BLaER1 (cell line): ENCODE measurements at regions not wholly inside any gene's neighbourhood (a gene's known extent, or its start where the extent isn't known, plus 50 kb on each side); places are given as distances from the start of the nearest gene placed in this dataset.

ENCODE experiments used
- H3K27ac ChIP-seq: shearing (Covaris generic); formaldehyde crosslinking; 2 replicates; pipeline ENCODE4 v1.8.1; 2022
- H3K27me3 ChIP-seq: shearing (Covaris generic); formaldehyde crosslinking; 2 replicates; pipeline ENCODE4 v1.8.1; 2022
- H3K36me3 ChIP-seq: shearing (Covaris generic); formaldehyde crosslinking; 2 replicates; pipeline ENCODE4 v1.8.1; 2022
- H3K4me1 ChIP-seq: shearing (Covaris generic); formaldehyde crosslinking; 2 replicates; pipeline ENCODE4 v1.8.1; 2022
- H3K4me2 ChIP-seq: shearing (Covaris generic); formaldehyde crosslinking; 2 replicates; pipeline ENCODE4 v1.8.1; 2022
- H3K4me3 ChIP-seq: shearing (Covaris generic); formaldehyde crosslinking; 2 replicates; pipeline ENCODE4 v1.8.1; 2022
- H3K9ac ChIP-seq: shearing (Covaris generic); formaldehyde crosslinking; 2 replicates; pipeline ENCODE4 v1.8.1; 2022
- H3K9me3 ChIP-seq: shearing (Covaris generic); formaldehyde crosslinking; 2 replicates; pipeline ENCODE4 v1.8.1; 2022
- H4K20me1 ChIP-seq: shearing (Covaris generic); formaldehyde crosslinking; 2 replicates; pipeline ENCODE4 v1.8.1; 2022
- Cebpa-rat ChIP-seq: shearing (Covaris generic); IDR thresholded peaks from 2 replicates; pipeline ENCODE4 v1.8.1; 2022

GRCh38 chr19:13629687-13630357 lies 123.5 kb upstream of the CACNA1A start:
- TF ChIP-seq Cebpa-rat = no peak
- Histone ChIP-seq H3K9me3 (peaks cover 4% of the 10 kb centered on the region; the same call in 1 of the 2 replicates), H3K4me2 (no peak overlapping the region), H3K4me1 (no peaks in the 10 kb centered on the region), H3K9ac (no peak overlapping the region), H3K4me3 (no peak overlapping the region), H3K36me3 (no peaks in the 10 kb centered on the region), H3K27ac (no peak overlapping the region), H4K20me1 (no peaks in the 10 kb centered on the region), H3K27me3 (no peaks in the 10 kb centered on the region)

GRCh38 chr19:13627531-13627930 lies 121.3 kb upstream of the CACNA1A start:
- H3K4me3 ChIP-seq = no peak overlapping the region
- H3K9ac ChIP-seq = no peak overlapping the region
- no peak overlapping the region for H3K4me2 ChIP-seq
- no peaks in the 10 kb centered on the region for H4K20me1 ChIP-seq
- TF ChIP-seq Cebpa-rat = no peak
- no peaks in the 10 kb centered on the region for H3K4me1 ChIP-seq
- H3K36me3 ChIP-seq = no peaks in the 10 kb centered on the region
- H3K9me3 ChIP-seq = no peaks in the 10 kb centered on the region
- peaks cover 10% of the 10 kb centered on the region for H3K27me3 ChIP-seq
- H3K27ac ChIP-seq = no peak overlapping the region

GRCh38 chr19:13623716-13624710 lies 117.7 kb upstream of the CACNA1A start:
- H3K4me2 ChIP-seq = no peak overlapping the region

GRCh38 chr19:13622766-13623715 lies 116.8 kb upstream of the CACNA1A start:
- H3K27ac ChIP-seq = no peak overlapping the region
- H3K9me3 ChIP-seq = no peaks in the 10 kb centered on the region
- no peaks in the 10 kb centered on the region for H4K20me1 ChIP-seq
- no peak overlapping the region for H3K4me2 ChIP-seq
- TF ChIP-seq Cebpa-rat = no peak
- no peaks in the 10 kb centered on the region for H3K4me1 ChIP-seq
- H3K27me3 ChIP-seq = peaks cover 10% of the 10 kb centered on the region
- no peak overlapping the region for H3K9ac ChIP-seq
- no peak overlapping the region for H3K4me3 ChIP-seq
- H3K36me3 ChIP-seq = no peaks in the 10 kb centered on the region

More at GRCh38 chr19:13623716-13624710, 117.7 kb upstream of the CACNA1A start:
- Histone ChIP-seq H3K4me1 (no peaks in the 10 kb centered on the region), H3K27me3 (peaks cover 10% of the 10 kb centered on the region), H3K27ac (no peak overlapping the region), H3K9me3 (no peaks in the 10 kb centered on the region), H3K4me3 (no peak overlapping the region), H3K9ac (no peak overlapping the region), H4K20me1 (no peaks in the 10 kb centered on the region), H3K36me3 (no peaks in the 10 kb centered on the region)
- TF ChIP-seq Cebpa-rat = no peak

- TF ChIP-seq Cebpa-rat = no peak
- Histone ChIP-seq H3K9me3 (no peaks in the 10 kb centered on the region), H3K27ac (no peak overlapping the region), H3K4me1 (no peaks in the 10 kb centered on the region), H3K9ac (no peak overlapping the region), H4K20me1 (no peaks in the 10 kb centered on the region), H3K4me2 (no peak overlapping the region), H3K4me3 (no peak overlapping the region), H3K27me3 (peaks cover 10% of the 10 kb centered on the region), H3K36me3 (no peaks in the 10 kb centered on the region)
These were observed 115.1 kb upstream of the CACNA1A start for GRCh38 chr19:13621413-13621812.

- Histone ChIP-seq H3K4me2 (no peak overlapping the region), H3K27ac (no peak overlapping the region), H4K20me1 (no peaks in the 10 kb centered on the region), H3K9ac (no peak overlapping the region), H3K4me3 (no peak overlapping the region), H3K27me3 (peaks cover 9% of the 10 kb centered on the region), H3K36me3 (no peaks in the 10 kb centered on the region), H3K9me3 (no peaks in the 10 kb centered on the region), H3K4me1 (no peaks in the 10 kb centered on the region)
- TF ChIP-seq Cebpa-rat = no peak
These were observed 112.9 kb upstream of the CACNA1A start for GRCh38 chr19:13619203-13619632.

GRCh38 chr19:13615890-13616289 lies 109.6 kb upstream of the CACNA1A start:
- no peaks in the 10 kb centered on the region for H3K27me3 ChIP-seq
- no peaks in the 10 kb centered on the region for H3K4me1 ChIP-seq
- no peak overlapping the region for H3K4me3 ChIP-seq
- no peak for TF ChIP-seq Cebpa-rat
- H3K9ac ChIP-seq = no peak overlapping the region
- H3K4me2 ChIP-seq = no peak overlapping the region
- no peaks in the 10 kb centered on the region for H3K9me3 ChIP-seq
- no peaks in the 10 kb centered on the region for H4K20me1 ChIP-seq
- no peaks in the 10 kb centered on the region for H3K36me3 ChIP-seq
- H3K27ac ChIP-seq = no peak overlapping the region

- Histone ChIP-seq H3K4me2 (no peak overlapping the region), H4K20me1 (no peaks in the 10 kb centered on the region), H3K27me3 (no peaks in the 10 kb centered on the region), H3K27ac (no peak overlapping the region), H3K36me3 (no peaks in the 10 kb centered on the region), H3K9me3 (no peaks in the 10 kb centered on the region), H3K9ac (no peak overlapping the region), H3K4me3 (no peak overlapping the region), H3K4me1 (no peaks in the 10 kb centered on the region)
- no peak for TF ChIP-seq Cebpa-rat
These were observed 107.2 kb upstream of the CACNA1A start for GRCh38 chr19:13613447-13613846.

GRCh38 chr19:13611596-13611995 lies 105.3 kb upstream of the CACNA1A start:
- no peaks in the 10 kb centered on the region for H3K27me3 ChIP-seq

More at GRCh38 chr19:13611596-13611995, 105.3 kb upstream of the CACNA1A start:
- Histone ChIP-seq H4K20me1 (no peaks in the 10 kb centered on the region), H3K9me3 (no peaks in the 10 kb centered on the region), H3K36me3 (no peaks in the 10 kb centered on the region), H3K4me1 (no peaks in the 10 kb centered on the region), H3K4me3 (no peak overlapping the region), H3K27ac (no peak overlapping the region), H3K9ac (no peak overlapping the region), H3K4me2 (no peak overlapping the region)
- TF ChIP-seq Cebpa-rat = no peak
